GM23248 (cell line): ENCODE measurements at regions not wholly inside any gene's neighbourhood (a gene's known extent, or its start where the extent isn't known, plus 50 kb on each side); places are given as distances from the start of the nearest gene placed in this dataset.

Source experiments
- EZH2 ChIP-seq: fragments of 200-600 bp; sonication (generic); IDR thresholded peaks from 2 replicates; pipeline ENCODE4 v1.6.1; 2018; ENCODE audit warnings: antibody characterized with exemption, mild to moderate bottlenecking; ENCODE audit not compliant: insufficient read depth, poor library complexity, severe bottlenecking
- EZH2phosphoT487 ChIP-seq: fragments of 200-600 bp; sonication (generic); IDR thresholded peaks from 2 replicates; pipeline ENCODE4 v1.6.1; 2018; ENCODE audit warnings: antibody characterized with exemption, moderate library complexity, mild to moderate bottlenecking, low read depth; ENCODE audit not compliant: insufficient read depth

- no peak for TF ChIP-seq EZH2
- no peak for TF ChIP-seq EZH2phosphoT487
These were observed 1899.8 kb downstream of the PCDH9 start for GRCh38 chr13:65330287-65330686.
